HepG2 (cell line): ENCODE measurements at regions not wholly inside any gene's neighbourhood (a gene's known extent, or its start where the extent isn't known, plus 50 kb on each side); places are given as distances from the start of the nearest gene placed in this dataset.

Experiments used
- ATAC-seq: fragments of 200-7000 bp; cut with Tn5 transposase; 3 replicates; pipeline ENCODE4 v1.9.1; 2020; ENCODE audit warnings: mild to moderate bottlenecking, moderate library complexity
- BruUV-seq: library from RNA; stranded (reverse); fragments of 400-500 nt; replicated peaks from 2 replicates; lab custom pipeline; 2021; lab: Mats Ljungman, UMichigan
- CTCF ChIA-PET: fragments of 300-600 bp; formaldehyde crosslinking; extraction: SDS; loops from one replicate; lab custom pipeline; 2021; ENCODE audit warnings: low total read pairs, inconsistent platforms, low intra/inter-chr PET ratio; lab: Yijun Ruan, JAX
- POLR2A ChIA-PET: fragments of 350-600 bp; sonication (Branson Sonifier 250); formaldehyde crosslinking; loops from one replicate; lab custom pipeline; 2020; ENCODE audit warnings: antibody characterized with exemption, inconsistent platforms; lab: Yijun Ruan, JAX
- DNase-seq: peaks from one replicate; pipeline ENCODE4 v3.0.0-alpha.2; 2015; ENCODE audit warnings: low spot score
- FAIRE-seq: peaks from 3 replicates; lab custom pipeline; 2011; peaks lifted over from hg19 to GRCh38; lab: Jason Lieb, UNC
- H2AFZ ChIP-seq: one replicate; pipeline ENCODE4 v1.6.1; 2011; ENCODE audit warnings: low read length, inconsistent platforms
- H3K27ac ChIP-seq: fragments of 300-600 bp; 3 replicates; pipeline ENCODE4 v1.8.0; 2011; ENCODE audit warnings: mixed run types, mild to moderate bottlenecking, mixed read lengths, low read length, inconsistent platforms; ENCODE audit not compliant: insufficient read depth; ENCODE audit errors: extremely low read length
- H3K27me3 ChIP-seq, 2 experiments: fragments of 200-600 bp in 1 of 2; 2 replicates in 1 of 2; 3 replicates in 1 of 2; pipeline versions ENCODE4 v1.6.0 to v1.8.0; 2011; ENCODE audit warnings: low read length in 2 of 2, mild to moderate bottlenecking in 2 of 2, moderate library complexity in 2 of 2, inconsistent platforms in 1 of 2; ENCODE audit not compliant: insufficient read depth in 2 of 2, control insufficient read depth in 1 of 2
- H3K36me3 ChIP-seq, 2 experiments: fragments of 200-600 bp in 1 of 2; replicated peaks in 1 of 2; 2 replicates in 1 of 2; 3 replicates in 1 of 2; pipeline versions ENCODE4 v1.5.1 to v1.8.0; 2011; ENCODE audit warnings: low read length in 2 of 2, inconsistent platforms in 1 of 2; ENCODE audit not compliant: insufficient read depth in 2 of 2, control insufficient read depth in 1 of 2
- H3K4me1 ChIP-seq: 2 replicates; pipeline ENCODE4 v1.5.1; 2012; ENCODE audit warnings: low read length, inconsistent platforms; ENCODE audit not compliant: insufficient read depth
- H3K4me2 ChIP-seq: 2 replicates; pipeline ENCODE4 v1.6.0; 2011; ENCODE audit warnings: low read depth, low read length, inconsistent platforms
- H3K4me3 ChIP-seq, 3 experiments: fragments of 200-600 bp in 1 of 3; sonication (generic), shearing (Covaris generic) in 1 of 3; replicated peaks in 1 of 3; 2 replicates each; pipeline ENCODE4 v1.5.1; 2011 to 2016; ENCODE audit warnings: low read length in 3 of 3, inconsistent platforms in 2 of 3, low read depth in 2 of 3, mild to moderate bottlenecking in 2 of 3, control low read depth in 1 of 3, mixed read lengths in 1 of 3; ENCODE audit not compliant: insufficient read depth in 1 of 3
- H3K79me2 ChIP-seq: one replicate; pipeline ENCODE4 v1.6.1; 2011; ENCODE audit warnings: low read length, inconsistent platforms; ENCODE audit not compliant: insufficient read depth
- H3K9ac ChIP-seq: 2 replicates; pipeline ENCODE4 v1.6.0; 2011; ENCODE audit warnings: mild to moderate bottlenecking, low read depth, low read length, inconsistent platforms; ENCODE audit not compliant: insufficient read depth
- H3K9me3 ChIP-seq: 2 replicates; pipeline ENCODE4 v1.5.1; 2012; ENCODE audit warnings: mild to moderate bottlenecking, low read length
- H4K20me1 ChIP-seq: 2 replicates; pipeline ENCODE4 v1.6.0; 2011; ENCODE audit warnings: inconsistent platforms, mild to moderate bottlenecking, low read length, moderate library complexity; ENCODE audit not compliant: insufficient read depth
- FLYWCH1 ChIP-seq: sonication (generic); formaldehyde crosslinking; IDR thresholded peaks from 2 replicates; pipeline ENCODE4 v1.8.1; 2023; ENCODE audit warnings: mild to moderate bottlenecking, missing genetic modification reagents
- HNF4G ChIP-seq, 2 experiments: sonication (generic) in 1 of 2; formaldehyde crosslinking in 1 of 2; IDR thresholded peaks; 2 replicates each; pipeline versions ENCODE4 v1.4.0 to v1.6.1; 2011 to 2020; ENCODE audit warnings: borderline replicate concordance in 2 of 2, low read depth in 2 of 2, mild to moderate bottlenecking in 2 of 2, low read length in 1 of 2, missing genetic modification reagents in 1 of 2, moderate library complexity in 1 of 2
- MATR3 ChIP-seq: sonication (generic); formaldehyde crosslinking; IDR thresholded peaks from 2 replicates; pipeline ENCODE4 v1.4.0; 2020; ENCODE audit warnings: missing genetic modification reagents
- STAT5B ChIP-seq: sonication (generic); formaldehyde crosslinking; IDR thresholded peaks from 2 replicates; pipeline ENCODE4 v1.4.0; 2020; ENCODE audit warnings: missing genetic modification reagents
- ZBTB1 ChIP-seq: sonication (generic); formaldehyde crosslinking; IDR thresholded peaks from 2 replicates; pipeline ENCODE4 v1.4.0; 2020; ENCODE audit warnings: missing genetic modification reagents, borderline replicate concordance
- ZNF724P ChIP-seq: sonication (generic); formaldehyde crosslinking; IDR thresholded peaks from 2 replicates; pipeline ENCODE4 v1.8.0; 2022; ENCODE audit warnings: missing genetic modification reagents, borderline replicate concordance
- WGBS: methylation state at CpG from one replicate; pipeline ENCODE4 v1.1.6; 2017; ENCODE audit warnings: low lambda C conversion rate; 5-methylcytosine and 5-hydroxymethylcytosine counted together
- in situ Hi-C: cut with HindIII; loops from 2 replicates; pipeline ENCODE4 v1.10.0; 2017; ENCODE audit warnings: low pct_unique_long_range_greater_than_20kb; ENCODE audit not compliant: extremely low pct_ligation_motif_present
- intact Hi-C: fragments of 100-400 bp; cut with micrococcal nuclease; formaldehyde crosslinking; loops from one replicate; pipeline ENCODE4 v1.10.0; 2022; ENCODE audit not compliant: unreplicated experiment
- TF ChIP-seq, protein P1 (sequence below): sonication (generic); formaldehyde crosslinking; conservative IDR thresholded peaks from 2 replicates; pipeline ENCODE4 v1.4.0; 2020; ENCODE audit warnings: missing genetic modification reagents
- TF ChIP-seq, protein P2 (sequence below): sonication (generic); formaldehyde crosslinking; IDR thresholded peaks from 2 replicates; pipeline ENCODE4 v1.5.1; 2020; ENCODE audit warnings: mild to moderate bottlenecking, missing genetic modification reagents, moderate library complexity
- TF ChIP-seq, protein P3 (sequence below): sonication (generic); formaldehyde crosslinking; IDR thresholded peaks from 2 replicates; pipeline ENCODE4 v1.4.0; 2020; ENCODE audit warnings: mild to moderate bottlenecking, missing genetic modification reagents
- TF ChIP-seq, protein P4 (sequence below): IDR thresholded peaks from 2 replicates; pipeline ENCODE4 v1.6.1; 2012; ENCODE audit warnings: low read length, improper control_type of control experiment
- TF ChIP-seq, protein P5 (sequence below): sonication (generic); formaldehyde crosslinking; IDR thresholded peaks from 2 replicates; pipeline ENCODE4 v1.4.0; 2020; ENCODE audit warnings: missing genetic modification reagents, low read depth, mild to moderate bottlenecking, borderline replicate concordance

DNA sequence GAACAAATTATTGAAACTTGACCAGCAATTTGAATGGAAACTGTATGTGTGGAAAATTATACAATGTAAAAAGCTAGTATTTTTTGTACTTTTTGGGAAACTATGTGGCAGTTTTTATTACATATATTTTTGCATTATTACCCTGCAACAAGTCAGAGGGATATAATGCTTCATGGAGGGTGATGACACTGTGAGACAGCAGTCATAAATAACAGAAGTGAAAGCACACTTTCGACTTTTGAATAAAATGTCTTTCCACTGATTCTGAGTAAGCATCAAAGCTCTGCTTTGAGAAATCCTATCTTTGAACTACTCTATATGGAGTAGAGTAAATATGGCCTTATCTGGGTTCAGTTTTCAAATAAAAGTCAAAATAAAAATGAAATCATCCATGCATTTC is 122.6 kb upstream of the PABPC4L start:
- H3K36me3 ChIP-seq = no peaks in the 10 kb centered on the region
- ATAC-seq (no peak), FAIRE-seq (no peak), DNase-seq (no peak)
- in situ Hi-C loops (no loop called here), intact Hi-C loops (no loop called here)
- no peaks in the 10 kb centered on the region for H3K79me2 ChIP-seq
- H2AFZ ChIP-seq = no peak overlapping the region
- H3K27ac ChIP-seq = no peak overlapping the region
- H3K4me2 ChIP-seq = no peak overlapping the region
- H3K27me3 ChIP-seq = no peaks in the 10 kb centered on the region
- H4K20me1 ChIP-seq = no peaks in the 10 kb centered on the region
- H3K9ac ChIP-seq = no peak overlapping the region
- WGBS = 0% methylated on average over 1 of the region's 1 CpG
- POLR2A ChIA-PET = no interaction called here
- CTCF ChIA-PET = no interaction called here
- no peak overlapping the region for H3K4me3 ChIP-seq
- no TSS peak for BruUV-seq
- H3K4me1 ChIP-seq = no peaks in the 10 kb centered on the region
- H3K9me3 ChIP-seq = no peaks in the 10 kb centered on the region
- TF ChIP-seq STAT5B (CRISPR knock-in tag) (no peak), MATR3 (CRISPR knock-in tag) (no peak), ZNF724P (CRISPR knock-in tag) (no peak), ZBTB1 (no peak), HNF4G (IDR thresholded peaks at IDR 0.05; ENCODE audit: borderline replicate concordance, low read depth, low read length) (no peak), HNF4G (CRISPR knock-in tag; IDR thresholded peaks at IDR 0.05; ENCODE audit: borderline replicate concordance, low read depth) (no peak), FLYWCH1 (CRISPR knock-in tag) (no peak)
- TF ChIP-seq, protein P1, sequence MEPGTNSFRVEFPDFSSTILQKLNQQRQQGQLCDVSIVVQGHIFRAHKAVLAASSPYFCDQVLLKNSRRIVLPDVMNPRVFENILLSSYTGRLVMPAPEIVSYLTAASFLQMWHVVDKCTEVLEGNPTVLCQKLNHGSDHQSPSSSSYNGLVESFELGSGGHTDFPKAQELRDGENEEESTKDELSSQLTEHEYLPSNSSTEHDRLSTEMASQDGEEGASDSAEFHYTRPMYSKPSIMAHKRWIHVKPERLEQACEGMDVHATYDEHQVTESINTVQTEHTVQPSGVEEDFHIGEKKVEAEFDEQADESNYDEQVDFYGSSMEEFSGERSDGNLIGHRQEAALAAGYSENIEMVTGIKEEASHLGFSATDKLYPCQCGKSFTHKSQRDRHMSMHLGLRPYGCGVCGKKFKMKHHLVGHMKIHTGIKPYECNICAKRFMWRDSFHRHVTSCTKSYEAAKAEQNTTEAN = no peak
- TF ChIP-seq, protein P2, sequence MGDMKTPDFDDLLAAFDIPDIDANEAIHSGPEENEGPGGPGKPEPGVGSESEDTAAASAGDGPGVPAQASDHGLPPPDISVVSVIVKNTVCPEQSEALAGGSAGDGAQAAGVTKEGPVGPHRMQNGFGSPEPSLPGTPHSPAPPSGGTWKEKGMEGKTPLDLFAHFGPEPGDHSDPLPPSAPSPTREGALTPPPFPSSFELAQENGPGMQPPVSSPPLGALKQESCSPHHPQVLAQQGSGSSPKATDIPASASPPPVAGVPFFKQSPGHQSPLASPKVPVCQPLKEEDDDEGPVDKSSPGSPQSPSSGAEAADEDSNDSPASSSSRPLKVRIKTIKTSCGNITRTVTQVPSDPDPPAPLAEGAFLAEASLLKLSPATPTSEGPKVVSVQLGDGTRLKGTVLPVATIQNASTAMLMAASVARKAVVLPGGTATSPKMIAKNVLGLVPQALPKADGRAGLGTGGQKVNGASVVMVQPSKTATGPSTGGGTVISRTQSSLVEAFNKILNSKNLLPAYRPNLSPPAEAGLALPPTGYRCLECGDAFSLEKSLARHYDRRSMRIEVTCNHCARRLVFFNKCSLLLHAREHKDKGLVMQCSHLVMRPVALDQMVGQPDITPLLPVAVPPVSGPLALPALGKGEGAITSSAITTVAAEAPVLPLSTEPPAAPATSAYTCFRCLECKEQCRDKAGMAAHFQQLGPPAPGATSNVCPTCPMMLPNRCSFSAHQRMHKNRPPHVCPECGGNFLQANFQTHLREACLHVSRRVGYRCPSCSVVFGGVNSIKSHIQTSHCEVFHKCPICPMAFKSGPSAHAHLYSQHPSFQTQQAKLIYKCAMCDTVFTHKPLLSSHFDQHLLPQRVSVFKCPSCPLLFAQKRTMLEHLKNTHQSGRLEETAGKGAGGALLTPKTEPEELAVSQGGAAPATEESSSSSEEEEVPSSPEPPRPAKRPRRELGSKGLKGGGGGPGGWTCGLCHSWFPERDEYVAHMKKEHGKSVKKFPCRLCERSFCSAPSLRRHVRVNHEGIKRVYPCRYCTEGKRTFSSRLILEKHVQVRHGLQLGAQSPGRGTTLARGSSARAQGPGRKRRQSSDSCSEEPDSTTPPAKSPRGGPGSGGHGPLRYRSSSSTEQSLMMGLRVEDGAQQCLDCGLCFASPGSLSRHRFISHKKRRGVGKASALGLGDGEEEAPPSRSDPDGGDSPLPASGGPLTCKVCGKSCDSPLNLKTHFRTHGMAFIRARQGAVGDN (CRISPR knock-in tag) = no peak
- TF ChIP-seq, protein P3, sequence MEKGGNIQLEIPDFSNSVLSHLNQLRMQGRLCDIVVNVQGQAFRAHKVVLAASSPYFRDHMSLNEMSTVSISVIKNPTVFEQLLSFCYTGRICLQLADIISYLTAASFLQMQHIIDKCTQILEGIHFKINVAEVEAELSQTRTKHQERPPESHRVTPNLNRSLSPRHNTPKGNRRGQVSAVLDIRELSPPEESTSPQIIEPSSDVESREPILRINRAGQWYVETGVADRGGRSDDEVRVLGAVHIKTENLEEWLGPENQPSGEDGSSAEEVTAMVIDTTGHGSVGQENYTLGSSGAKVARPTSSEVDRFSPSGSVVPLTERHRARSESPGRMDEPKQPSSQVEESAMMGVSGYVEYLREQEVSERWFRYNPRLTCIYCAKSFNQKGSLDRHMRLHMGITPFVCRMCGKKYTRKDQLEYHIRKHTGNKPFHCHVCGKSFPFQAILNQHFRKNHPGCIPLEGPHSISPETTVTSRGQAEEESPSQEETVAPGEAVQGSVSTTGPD (CRISPR knock-in tag) = no peak
- TF ChIP-seq, protein P4, sequence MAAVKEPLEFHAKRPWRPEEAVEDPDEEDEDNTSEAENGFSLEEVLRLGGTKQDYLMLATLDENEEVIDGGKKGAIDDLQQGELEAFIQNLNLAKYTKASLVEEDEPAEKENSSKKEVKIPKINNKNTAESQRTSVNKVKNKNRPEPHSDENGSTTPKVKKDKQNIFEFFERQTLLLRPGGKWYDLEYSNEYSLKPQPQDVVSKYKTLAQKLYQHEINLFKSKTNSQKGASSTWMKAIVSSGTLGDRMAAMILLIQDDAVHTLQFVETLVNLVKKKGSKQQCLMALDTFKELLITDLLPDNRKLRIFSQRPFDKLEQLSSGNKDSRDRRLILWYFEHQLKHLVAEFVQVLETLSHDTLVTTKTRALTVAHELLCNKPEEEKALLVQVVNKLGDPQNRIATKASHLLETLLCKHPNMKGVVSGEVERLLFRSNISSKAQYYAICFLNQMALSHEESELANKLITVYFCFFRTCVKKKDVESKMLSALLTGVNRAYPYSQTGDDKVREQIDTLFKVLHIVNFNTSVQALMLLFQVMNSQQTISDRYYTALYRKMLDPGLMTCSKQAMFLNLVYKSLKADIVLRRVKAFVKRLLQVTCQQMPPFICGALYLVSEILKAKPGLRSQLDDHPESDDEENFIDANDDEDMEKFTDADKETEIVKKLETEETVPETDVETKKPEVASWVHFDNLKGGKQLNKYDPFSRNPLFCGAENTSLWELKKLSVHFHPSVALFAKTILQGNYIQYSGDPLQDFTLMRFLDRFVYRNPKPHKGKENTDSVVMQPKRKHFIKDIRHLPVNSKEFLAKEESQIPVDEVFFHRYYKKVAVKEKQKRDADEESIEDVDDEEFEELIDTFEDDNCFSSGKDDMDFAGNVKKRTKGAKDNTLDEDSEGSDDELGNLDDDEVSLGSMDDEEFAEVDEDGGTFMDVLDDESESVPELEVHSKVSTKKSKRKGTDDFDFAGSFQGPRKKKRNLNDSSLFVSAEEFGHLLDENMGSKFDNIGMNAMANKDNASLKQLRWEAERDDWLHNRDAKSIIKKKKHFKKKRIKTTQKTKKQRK = no peak
- TF ChIP-seq, protein P5, sequence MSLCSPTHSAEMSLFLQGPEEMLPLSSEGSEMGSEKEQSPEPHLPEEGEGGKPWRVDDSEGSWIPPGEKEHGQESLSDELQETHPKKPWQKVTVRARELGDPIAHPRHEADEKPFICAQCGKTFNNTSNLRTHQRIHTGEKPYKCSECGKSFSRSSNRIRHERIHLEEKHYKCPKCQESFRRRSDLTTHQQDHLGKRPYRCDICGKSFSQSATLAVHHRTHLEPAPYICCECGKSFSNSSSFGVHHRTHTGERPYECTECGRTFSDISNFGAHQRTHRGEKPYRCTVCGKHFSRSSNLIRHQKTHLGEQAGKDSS (CRISPR knock-in tag) = no peak
